HTR-8/SVneo (cell line): ENCODE measurements at regions not wholly inside any gene's neighbourhood (a gene's known extent, or its start where the extent isn't known, plus 50 kb on each side); places are given as distances from the start of the nearest gene placed in this dataset.
A peak's percentile ranks its signal among the peaks of the same experiment; 100 is the strongest.

Experiments used
- DNase-seq: peaks from one replicate; pipeline ENCODE4 v3.0.0; 2011; ENCODE audit warnings: low spot score, mixed read lengths; ENCODE audit not compliant: insufficient read length
- FAIRE-seq: peaks from 2 replicates; lab custom pipeline; 2011; peaks lifted over from hg19 to GRCh38; lab: Jason Lieb, UNC

- DNase-seq (no peak), FAIRE-seq (no peak)
Measured at GRCh38 chr3:194798486-194798885, 112.8 kb downstream of the FAM43A start.

- no peak for DNase-seq
- FAIRE-seq = no peak
Measured at GRCh38 chr3:194800002-194800401, 114.3 kb downstream of the FAM43A start.

- FAIRE-seq = no peak
- no peak for DNase-seq
Measured at GRCh38 chr3:194801461-194802432, 116.1 kb downstream of the FAM43A start.

- DNase-seq (no peak), FAIRE-seq (no peak)
Measured at GRCh38 chr3:194804796-194805195, 119.1 kb downstream of the FAM43A start.

GRCh38 chr3:194805546-194805945 is 119.9 kb downstream of the FAM43A start:
- no peak for FAIRE-seq
- DNase-seq = no peak

GRCh38 chr3:194806991-194807630 is 121.4 kb downstream of the FAM43A start:
- FAIRE-seq (no peak), DNase-seq (no peak)

DNA sequence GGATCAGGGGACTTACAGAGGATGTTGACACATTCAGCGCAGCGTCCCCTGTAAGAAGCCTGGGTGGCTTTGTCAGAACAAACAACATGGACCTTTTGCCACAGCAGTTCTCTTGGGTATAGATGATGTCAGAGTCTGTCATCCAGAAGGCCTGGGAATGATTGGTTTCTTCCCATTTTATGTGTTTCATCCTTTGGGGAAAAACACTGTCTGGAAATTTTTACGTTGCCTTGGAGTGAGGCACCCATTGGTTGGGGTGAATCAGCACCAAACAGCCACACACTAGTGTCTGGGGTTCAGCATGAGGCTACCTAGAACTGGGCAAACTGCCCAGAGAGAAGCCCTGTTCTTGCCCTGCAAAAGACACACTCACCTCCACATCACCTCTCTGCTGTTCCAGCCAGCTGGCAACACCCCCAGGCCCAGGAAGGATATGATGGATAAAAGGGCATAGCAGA is 123.0 kb downstream of the FAM43A start:
- FAIRE-seq = no peak
- no peak for DNase-seq

DNA sequence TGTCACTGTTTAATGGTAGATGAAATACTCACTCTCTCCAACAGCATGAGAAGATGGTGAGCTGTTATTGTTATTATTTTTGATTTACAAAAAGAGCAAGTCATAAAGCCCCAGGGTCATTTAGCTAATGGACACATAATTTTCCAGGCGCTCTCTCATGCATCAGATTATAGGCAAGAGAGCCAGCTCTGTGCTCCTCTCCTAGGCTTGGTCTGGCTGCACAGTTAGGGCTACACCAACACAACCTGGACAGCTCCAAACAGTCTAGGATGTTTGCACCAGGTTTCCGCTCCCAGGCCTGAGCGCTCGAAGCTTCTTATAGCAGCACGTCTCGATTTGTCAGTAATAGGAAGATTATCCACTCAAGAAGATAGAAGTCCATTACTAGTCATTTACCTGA is 123.7 kb downstream of the FAM43A start:
- FAIRE-seq = no peak
- DNase-seq = no peak

DNA sequence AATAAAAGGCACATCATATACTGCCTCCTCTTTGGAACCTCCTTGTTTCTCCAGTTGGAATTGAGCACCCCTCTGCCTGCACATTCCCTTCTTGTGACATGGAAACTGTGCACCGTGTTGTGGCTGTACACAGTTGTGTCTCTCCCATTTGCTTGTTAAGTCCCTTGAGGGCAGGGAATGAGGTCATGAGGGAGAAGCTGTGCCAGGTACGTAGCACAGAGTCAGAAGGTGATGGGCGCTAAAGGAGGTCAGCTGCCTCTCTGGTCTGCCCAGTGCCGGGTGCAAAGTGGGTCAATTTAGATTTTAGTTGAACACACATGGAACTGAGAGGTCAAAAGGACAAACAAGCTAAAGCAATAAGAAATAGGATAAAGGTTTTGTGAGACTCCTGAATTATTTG is 124.4 kb downstream of the FAM43A start:
- DNase-seq (no peak), FAIRE-seq (peak; percentile 9)

GRCh38 chr3:194811118-194811517 is 125.4 kb downstream of the FAM43A start:
- DNase-seq = no peak
- FAIRE-seq = no peak

DNA sequence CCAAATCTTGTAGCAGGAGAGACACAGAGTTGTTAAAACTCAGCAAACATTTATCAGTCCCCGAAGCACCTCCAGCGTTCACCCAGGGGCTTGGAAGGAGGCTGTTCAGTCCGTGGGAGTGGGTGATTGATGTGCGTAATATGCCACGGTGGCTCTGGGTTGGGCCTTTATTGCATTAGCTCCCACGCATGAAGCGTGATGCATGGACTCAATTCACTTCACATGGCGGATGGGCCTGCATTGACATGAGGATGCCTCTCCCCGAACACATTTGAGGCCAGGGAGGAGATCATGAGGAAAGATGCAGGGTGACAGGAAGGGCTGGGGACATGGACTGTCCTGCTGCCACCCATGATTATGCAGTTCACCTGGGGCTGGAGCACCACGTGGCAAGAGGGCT is 126.5 kb downstream of the FAM43A start:
- no peak for DNase-seq
- no peak for FAIRE-seq

- FAIRE-seq = no peak
- DNase-seq = no peak
Measured at GRCh38 chr3:194814878-194815357, 129.2 kb downstream of the FAM43A start.

DNA sequence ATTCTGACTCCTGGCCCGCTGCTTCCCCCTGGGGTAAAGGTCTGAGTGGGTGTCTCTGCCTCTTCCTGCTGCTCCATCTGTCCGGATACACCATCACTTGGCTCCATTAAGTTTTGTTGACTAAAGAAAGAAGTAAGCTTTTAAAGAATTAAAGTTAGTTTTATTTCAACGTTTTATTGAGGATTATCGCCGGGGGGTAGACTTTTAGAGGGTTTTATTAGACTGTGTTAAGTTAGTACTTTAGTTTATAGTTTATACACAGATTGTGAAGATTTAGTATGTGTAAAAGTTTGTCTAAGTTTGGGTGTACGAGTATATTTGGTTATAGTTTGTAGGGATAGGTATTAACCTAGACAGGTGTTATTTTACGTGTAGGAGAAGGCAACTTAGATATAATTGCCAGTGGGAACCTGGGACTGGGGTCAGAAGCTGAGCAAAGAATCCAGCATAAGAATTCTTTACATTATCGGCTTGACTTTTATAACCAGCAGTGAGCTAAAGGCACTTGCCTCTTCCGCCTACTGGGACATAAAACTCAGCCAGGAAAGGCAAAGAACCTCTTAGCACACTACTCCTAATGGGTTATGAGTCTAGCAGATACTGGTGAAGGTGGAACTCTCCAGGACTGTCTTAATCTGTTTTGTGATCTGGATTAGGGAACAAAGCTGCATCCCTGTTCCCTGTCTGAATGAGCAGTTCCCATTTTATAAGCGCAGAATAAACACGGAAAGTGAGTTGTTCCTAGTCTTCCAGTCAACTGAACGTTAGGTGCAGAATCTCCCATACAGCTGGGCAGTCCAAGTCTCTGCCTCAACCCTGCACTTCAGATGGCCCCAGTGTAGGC is 131.3 kb downstream of the FAM43A start:
- no peak for DNase-seq
- FAIRE-seq = no peak

GRCh38 chr3:194817592-194817930 is 131.9 kb downstream of the FAM43A start:
- DNase-seq (no peak), FAIRE-seq (no peak)

- no peak for FAIRE-seq
Measured at GRCh38 chr3:194817936-194818335, 132.3 kb downstream of the FAM43A start.

DNA sequence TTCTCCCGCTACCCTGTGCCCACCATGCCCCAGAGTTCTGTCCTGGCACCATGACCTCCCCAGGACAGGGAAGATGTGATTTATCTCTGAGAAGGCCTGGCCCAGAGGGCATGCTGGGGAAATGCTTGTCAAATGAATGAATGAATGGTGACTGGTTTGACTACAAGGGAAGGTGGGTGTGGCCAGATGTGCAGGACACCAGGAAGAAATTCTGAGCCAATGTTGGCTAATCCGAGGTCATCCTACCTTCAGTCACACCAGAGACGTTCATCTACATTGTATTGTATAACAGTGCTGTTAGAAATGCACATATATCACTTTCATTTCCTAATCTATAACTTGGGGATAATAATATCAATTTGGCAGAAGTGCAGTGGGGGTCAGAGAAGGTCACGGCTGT is 138.4 kb downstream of the FAM43A start:
- DNase-seq = no peak
- no peak for FAIRE-seq

More at GRCh38 chr3:194817936-194818335, 132.3 kb downstream of the FAM43A start:
- DNase-seq = no peak

GRCh38 chr3:194824701-194825111 is 139.0 kb downstream of the FAM43A start:
- DNase-seq (no peak), FAIRE-seq (no peak)

GRCh38 chr3:194826594-194826993 is 140.9 kb downstream of the FAM43A start:
- DNase-seq = no peak
- FAIRE-seq = no peak

GRCh38 chr3:194827486-194827885 is 141.8 kb downstream of the FAM43A start:
- no peak for FAIRE-seq
- DNase-seq = no peak

GRCh38 chr3:194828116-194828515 is 142.4 kb downstream of the FAM43A start:
- DNase-seq = no peak
- no peak for FAIRE-seq
